ENCODE measurements at regions not wholly inside any gene's neighbourhood (a gene's known extent, or its start where the extent isn't known, plus 50 kb on each side); places are given as distances from the start of the nearest gene placed in this dataset.

GRCh38 chr5:82730913-82731312 lies 346.3 kb downstream of the TMEM167A start (continued):
- TF ChIP-seq RAD21 (IDR thresholded peaks at IDR 0.05 in 1 of 2, conservative IDR thresholded peaks at IDR 0.05 in 1 of 2; ENCODE audit: low read depth in 2 of 2, low read length in 2 of 2) = no peak
- TF ChIP-seq SRF (IDR thresholded peaks at IDR 0.05; ENCODE audit: low read depth, low read length) = no peak

Measured in H1 (cell line).